H1 (cell line): ENCODE measurements at regions not wholly inside any gene's neighbourhood (a gene's known extent, or its start where the extent isn't known, plus 50 kb on each side); places are given as distances from the start of the nearest gene placed in this dataset.

Experiments used
- BRCA1 ChIP-seq: IDR thresholded peaks from 2 replicates; pipeline ENCODE4 v1.6.1; 2012; ENCODE audit warnings: low read depth, low read length, improper control_type of control experiment
- CEBPB ChIP-seq: IDR thresholded peaks from 2 replicates; pipeline ENCODE4 v1.6.1; 2012; ENCODE audit warnings: low read depth, low read length
- CHD2 ChIP-seq: IDR thresholded peaks from 2 replicates; pipeline ENCODE4 v1.6.1; 2012; ENCODE audit warnings: low read length, improper control_type of control experiment
- JUND ChIP-seq: IDR thresholded peaks from 2 replicates; pipeline ENCODE4 v1.6.1; 2011; ENCODE audit warnings: mild to moderate bottlenecking, improper control_type of control experiment, low read length
- SP1 ChIP-seq: IDR thresholded peaks from 2 replicates; pipeline ENCODE4 v1.6.1; 2011; ENCODE audit warnings: low read depth, low read length
- TBP ChIP-seq: IDR thresholded peaks from 2 replicates; pipeline ENCODE4 v1.6.1; 2011; ENCODE audit warnings: low read depth, low read length, improper control_type of control experiment

DNA sequence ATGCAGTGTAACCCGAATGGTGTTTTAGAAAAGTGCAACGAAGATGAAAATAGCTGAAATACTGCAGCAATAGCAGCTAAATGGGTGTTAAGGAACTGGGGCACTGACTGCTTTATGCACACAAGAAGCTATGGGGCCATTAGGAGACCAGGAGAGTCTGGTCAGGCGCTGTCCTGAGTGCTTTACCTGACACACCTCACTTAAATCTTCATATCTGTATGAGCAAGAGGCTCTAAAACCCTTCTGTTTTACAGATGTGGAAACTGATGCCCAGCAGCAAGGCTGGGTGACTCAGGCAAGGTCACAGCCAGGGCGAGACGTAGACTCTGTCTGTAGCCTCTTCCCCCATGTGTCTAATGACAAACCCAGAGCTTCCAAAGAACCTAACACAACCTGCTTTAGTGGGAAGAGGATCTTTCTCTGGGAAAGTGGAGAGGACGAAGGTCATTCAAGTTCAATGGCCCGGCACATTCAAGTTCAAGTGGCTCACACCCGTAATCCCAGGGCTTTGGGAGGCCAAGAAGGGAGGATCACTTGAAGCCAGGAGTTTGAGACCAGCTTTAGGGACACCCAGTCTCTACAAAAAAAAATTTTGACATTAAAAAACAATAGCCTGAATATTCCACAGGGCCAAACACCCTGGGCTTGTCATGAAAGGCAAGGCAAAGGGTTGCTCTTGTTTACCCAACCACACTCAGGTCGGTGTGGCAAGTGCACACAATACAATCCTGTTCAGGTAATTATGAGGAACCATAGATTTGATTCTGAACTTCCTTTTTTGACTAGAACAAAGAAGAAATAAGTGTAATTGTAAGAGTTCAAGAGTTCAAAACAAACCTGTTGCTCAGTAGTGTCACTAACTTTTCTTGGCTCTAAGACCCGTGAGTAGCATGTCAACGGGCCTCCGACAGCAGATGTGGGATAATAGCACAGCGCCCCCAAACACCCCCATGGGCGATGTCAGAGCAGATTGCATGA, 53.7 kb upstream of the KLF6 start (continued):
- TF ChIP-seq TBP (no peak), BRCA1 (no peak), SP1 (no peak), CEBPB (no peak), CHD2 (no peak), JUND (no peak)
